A549 (cell line): ENCODE measurements at regions not wholly inside any gene's neighbourhood (a gene's known extent, or its start where the extent isn't known, plus 50 kb on each side); places are given as distances from the start of the nearest gene placed in this dataset.
A peak's percentile ranks its signal among the peaks of the same experiment; 100 is the strongest.

Source experiments
- ATAC-seq, 2 experiments: fragments of 200-7000 bp in 1 of 2; fragments of >200 bp in 1 of 2; cut with Nextera tagmentation in 1 of 2; cut with Tn5 transposase in 1 of 2; 3 replicates each; pipeline versions ENCODE4 v1.8.0 to v1.9.1; 2018 to 2020; ENCODE audit warnings: mild to moderate bottlenecking in 1 of 2, moderate library complexity in 1 of 2
- CTCF ChIA-PET: fragments of 300-600 bp; sonication (Branson Sonifier 250); formaldehyde crosslinking; extraction: SDS; loops from one replicate; lab custom pipeline; 2021; ENCODE audit warnings: antibody characterized with exemption, inconsistent platforms; lab: Yijun Ruan, JAX
- POLR2A ChIA-PET: fragments of 350-600 bp; formaldehyde crosslinking; extraction: SDS; loops from one replicate; lab custom pipeline; 2021; ENCODE audit warnings: antibody characterized with exemption, inconsistent platforms; lab: Yijun Ruan, JAX
- DNase-seq, 2 experiments: peaks; one replicate each; pipeline versions ENCODE4 v3.0.0 to v3.0.0-alpha.2; 2011 to 2016; ENCODE audit warnings: low read depth in 1 of 2, low spot score in 1 of 2
- FAIRE-seq: peaks from 2 replicates; lab custom pipeline; 2011; peaks lifted over from hg19 to GRCh38; lab: Jason Lieb, UNC
- H3K27ac ChIP-seq, 2 experiments: fragments of >200 bp; sonication (Bioruptor Twin); formaldehyde crosslinking; 3 replicates each; pipeline ENCODE4 v1.5.1; 2016 to 2017
- H3K4me1 ChIP-seq: fragments of >200 bp; sonication (Bioruptor Twin); formaldehyde crosslinking; 3 replicates; pipeline ENCODE4 v1.6.1; 2016
- H3K4me2 ChIP-seq: fragments of >200 bp; sonication (Bioruptor Twin); formaldehyde crosslinking; 3 replicates; pipeline ENCODE4 v1.6.1; 2016
- H3K4me3 ChIP-seq: fragments of >200 bp; sonication (Bioruptor Twin); formaldehyde crosslinking; 3 replicates; pipeline ENCODE4 v1.5.1; 2016
- H3K9me3 ChIP-seq: fragments of >200 bp; sonication (Bioruptor Twin); formaldehyde crosslinking; 3 replicates; pipeline ENCODE4 v1.6.1; 2016
- ATOH8 ChIP-seq: fragments of 250-450 bp; sonication (Bioruptor Pico); IDR thresholded peaks from 2 replicates; pipeline ENCODE4 v1.5.0; 2020; ENCODE audit warnings: low read depth, mild to moderate bottlenecking, moderate library complexity
- ELK1 ChIP-seq: fragments of 150-350 bp; IDR thresholded peaks from 2 replicates; pipeline ENCODE4 v1.6.1; 2014; ENCODE audit warnings: low read depth, mild to moderate bottlenecking, low read length
- EP300 ChIP-seq, 2 experiments: fragments of >200 bp; sonication (Bioruptor Twin); formaldehyde crosslinking; IDR thresholded peaks; 2 replicates in 1 of 2; 3 replicates in 1 of 2; pipeline ENCODE4 v1.6.1; 2016 to 2017
- FOSB ChIP-seq: fragments of 250-450 bp; sonication (Bioruptor Pico); IDR thresholded peaks from 2 replicates; pipeline ENCODE4 v1.5.0; 2020; ENCODE audit warnings: mild to moderate bottlenecking, moderate library complexity
- FOSL2 ChIP-seq, 2 experiments: fragments of 450-650 bp in 1 of 2; fragments of >200 bp in 1 of 2; sonication (Bioruptor Twin) in 1 of 2; formaldehyde crosslinking; IDR thresholded peaks; 2 replicates each; pipeline versions ENCODE4 v1.5.0 to v1.6.1; 2016 to 2020; ENCODE audit warnings: mild to moderate bottlenecking in 1 of 2, moderate library complexity in 1 of 2
- GATA3 ChIP-seq: IDR thresholded peaks from 2 replicates; pipeline ENCODE4 v1.6.1; 2012; ENCODE audit warnings: borderline replicate concordance
- HDAC2 ChIP-seq: fragments of 200-600 bp; sonication (generic); IDR thresholded peaks from 2 replicates; pipeline ENCODE4 v1.6.1; 2016
- HEYL ChIP-seq: fragments of 250-450 bp; sonication (Bioruptor Pico); IDR thresholded peaks from 2 replicates; pipeline ENCODE4 v1.8.0; 2021; ENCODE audit warnings: mild to moderate bottlenecking, moderate library complexity
- HOXB13 ChIP-seq: fragments of 250-450 bp; sonication (Bioruptor Pico); IDR thresholded peaks from 2 replicates; pipeline ENCODE4 v1.5.0; 2020; ENCODE audit warnings: low read depth, mild to moderate bottlenecking, moderate library complexity
- KDM1A ChIP-seq: fragments of 200-600 bp; sonication (generic); IDR thresholded peaks from 2 replicates; pipeline ENCODE4 v1.6.1; 2016; ENCODE audit warnings: low read depth, mild to moderate bottlenecking
- MAFK ChIP-seq: fragments of 450-650 bp; IDR thresholded peaks from 2 replicates; pipeline ENCODE4 v1.6.1; 2014; ENCODE audit not compliant: partially characterized antibody
- MAZ ChIP-seq: fragments of 150-350 bp; IDR thresholded peaks from 2 replicates; pipeline ENCODE4 v1.6.1; 2014; ENCODE audit warnings: antibody characterized with exemption, low read depth, low read length, borderline replicate concordance
- NFE2L2 ChIP-seq: fragments of 150-350 bp; conservative IDR thresholded peaks from 2 replicates; pipeline ENCODE4 v1.6.1; 2014; ENCODE audit warnings: low read length
- POLR2AphosphoS2 ChIP-seq: conservative IDR thresholded peaks from 2 replicates; pipeline ENCODE4 v1.6.1; 2012; ENCODE audit warnings: low read length, improper control_type of control experiment, inconsistent platforms
- RNF2 ChIP-seq: fragments of 200-600 bp; sonication (generic); IDR thresholded peaks from 2 replicates; pipeline ENCODE4 v1.6.1; 2016; ENCODE audit warnings: low read depth, mild to moderate bottlenecking, antibody characterized with exemption, moderate library complexity, borderline replicate concordance
- SMC3 ChIP-seq: fragments of >200 bp; sonication (Bioruptor Twin); formaldehyde crosslinking; IDR thresholded peaks from 3 replicates; pipeline ENCODE4 v1.6.1; 2018; ENCODE audit warnings: inconsistent platforms
- TP53 ChIP-seq: fragments of 250-450 bp; sonication (Bioruptor Pico); IDR thresholded peaks from 2 replicates; pipeline ENCODE4 v1.5.0; 2021; ENCODE audit warnings: mild to moderate bottlenecking, moderate library complexity
- ZNF302 ChIP-seq: fragments of 250-450 bp; sonication (Bioruptor Pico); IDR thresholded peaks from 2 replicates; pipeline ENCODE4 v1.9.0; 2021; ENCODE audit warnings: inconsistent platforms, mild to moderate bottlenecking, moderate library complexity
- ZSCAN20 ChIP-seq: fragments of 250-450 bp; sonication (Bioruptor Pico); IDR thresholded peaks from 2 replicates; pipeline ENCODE4 v1.8.0; 2022; ENCODE audit warnings: mild to moderate bottlenecking, moderate library complexity
- WGBS: methylation state at CpG from one replicate; pipeline ENCODE4 v1.1.6; 2017; ENCODE audit errors: missing lambda C conversion rate; 5-methylcytosine and 5-hydroxymethylcytosine counted together
- TF ChIP-seq, protein P1 (sequence below): IDR thresholded peaks from 2 replicates; pipeline ENCODE4 v1.6.1; 2012
- TF ChIP-seq, protein P2 (sequence below): IDR thresholded peaks from 2 replicates; pipeline ENCODE4 v1.6.1; 2012; ENCODE audit warnings: low read depth, borderline replicate concordance
- TF ChIP-seq, protein P3 (sequence below): IDR thresholded peaks from 2 replicates; pipeline ENCODE4 v1.6.1; 2012

GRCh38 chr13:109599901-109600657, 186.3 kb downstream of the IRS2 start:
- TF ChIP-seq ZNF302 (CRISPR knock-in tag) (no peak), TP53 (CRISPR knock-in tag) (no peak), ZSCAN20 (CRISPR knock-in tag) (no peak), RNF2 (no peak), NFE2L2 (no peak), ATOH8 (no peak), HOXB13 (CRISPR knock-in tag) (no peak)
- 87% methylated on average over 11 of the region's 11 CpGs for WGBS
- no peak for ATAC-seq
- Histone ChIP-seq H3K4me3 (no peak overlapping the region), H3K9me3 (no peaks in the 10 kb centered on the region), H3K4me1 (no peaks in the 10 kb centered on the region), H3K27ac (no peak overlapping the region), H3K4me2 (no peak overlapping the region)
- no peak for FAIRE-seq
- ChIA-PET CTCF (no interaction called here), POLR2A (no interaction called here)
- DNase-seq: no peak

DNA sequence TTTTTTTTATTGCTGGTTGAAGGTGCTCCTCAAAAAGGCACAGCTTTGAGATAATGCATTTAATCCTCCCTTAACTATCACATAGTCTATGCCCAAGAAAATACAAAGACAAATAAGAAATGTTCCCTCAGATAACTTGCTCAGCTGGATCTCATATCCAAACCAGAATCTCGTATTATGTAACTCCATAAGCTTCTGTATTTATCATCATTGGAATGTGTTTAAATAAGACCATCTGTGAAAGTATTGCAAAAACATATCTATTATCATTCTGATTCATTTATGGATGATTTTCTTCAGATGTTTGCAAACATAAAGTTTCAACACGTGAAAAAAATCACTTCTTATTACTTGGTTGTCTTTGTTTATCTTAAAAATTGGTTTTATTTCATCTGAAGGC, 190.9 kb downstream of the IRS2 start:
- Histone ChIP-seq H3K4me3 (no peak overlapping the region), H3K9me3 (no peaks in the 10 kb centered on the region), H3K27ac (no peak overlapping the region; a peak in 1 of 6 replicates), H3K4me1 (peaks cover 19% of the 10 kb centered on the region), H3K4me2 (no peak overlapping the region)
- ChIA-PET POLR2A (no interaction called here), CTCF (no interaction called here)
- FAIRE-seq (no peak), ATAC-seq (no peak), DNase-seq (no peak)
- 71% methylated on average over 2 of the region's 2 CpGs for WGBS
- TF ChIP-seq HDAC2 (no peak), HEYL (CRISPR knock-in tag) (no peak), MAFK (no peak), SMC3 (no peak), ZSCAN20 (CRISPR knock-in tag) (no peak), POLR2AphosphoS2 (no peak), MAZ (no peak), ATOH8 (no peak), FOSB (CRISPR knock-in tag) (no peak), ELK1 (no peak), EP300 (IDR thresholded peaks at IDR 0.05) (no peak)
- TF ChIP-seq, protein P1, sequence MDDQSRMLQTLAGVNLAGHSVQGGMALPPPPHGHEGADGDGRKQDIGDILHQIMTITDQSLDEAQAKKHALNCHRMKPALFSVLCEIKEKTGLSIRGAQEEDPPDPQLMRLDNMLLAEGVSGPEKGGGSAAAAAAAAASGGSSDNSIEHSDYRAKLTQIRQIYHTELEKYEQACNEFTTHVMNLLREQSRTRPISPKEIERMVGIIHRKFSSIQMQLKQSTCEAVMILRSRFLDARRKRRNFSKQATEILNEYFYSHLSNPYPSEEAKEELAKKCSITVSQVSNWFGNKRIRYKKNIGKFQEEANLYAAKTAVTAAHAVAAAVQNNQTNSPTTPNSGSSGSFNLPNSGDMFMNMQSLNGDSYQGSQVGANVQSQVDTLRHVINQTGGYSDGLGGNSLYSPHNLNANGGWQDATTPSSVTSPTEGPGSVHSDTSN: no peak
- TF ChIP-seq, protein P2, sequence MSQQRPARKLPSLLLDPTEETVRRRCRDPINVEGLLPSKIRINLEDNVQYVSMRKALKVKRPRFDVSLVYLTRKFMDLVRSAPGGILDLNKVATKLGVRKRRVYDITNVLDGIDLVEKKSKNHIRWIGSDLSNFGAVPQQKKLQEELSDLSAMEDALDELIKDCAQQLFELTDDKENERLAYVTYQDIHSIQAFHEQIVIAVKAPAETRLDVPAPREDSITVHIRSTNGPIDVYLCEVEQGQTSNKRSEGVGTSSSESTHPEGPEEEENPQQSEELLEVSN: no peak

- peak; percentile 10 to 54 for DNase-seq
- TF ChIP-seq, protein P3, sequence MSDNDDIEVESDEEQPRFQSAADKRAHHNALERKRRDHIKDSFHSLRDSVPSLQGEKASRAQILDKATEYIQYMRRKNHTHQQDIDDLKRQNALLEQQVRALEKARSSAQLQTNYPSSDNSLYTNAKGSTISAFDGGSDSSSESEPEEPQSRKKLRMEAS: no peak
- TF ChIP-seq KDM1A (no peak), GATA3 (peak; percentile 54), FOSL2 (IDR thresholded peaks at IDR 0.05) (no peak), FOSL2 (CRISPR knock-in tag; IDR thresholded peaks at IDR 0.05) (peak; percentile 51; the same call in 1 of the 2 replicates), RNF2 (no peak)
- TF ChIP-seq, all 56 proteins: peak for 2
- Histone ChIP-seq H3K4me3 (no peak overlapping the region), H3K4me1 (peaks cover 19% of the 10 kb centered on the region), H3K9me3 (no peaks in the 10 kb centered on the region), H3K27ac (peak overlapping the region; percentile 57 to 67; a peak in 5 of 6 replicates), H3K4me2 (peak overlapping the region; percentile 73)
- ChIA-PET CTCF (no interaction called here), POLR2A (no interaction called here)
- WGBS: 15% methylated on average over 3 of the region's 3 CpGs
- peak in 1 of 2 experiments; percentile 80; a peak in 3 of 6 replicates for ATAC-seq
- no peak for FAIRE-seq
Observed at GRCh38 chr13:109593230-109593629, 193.2 kb downstream of the IRS2 start.
